ENCODE measurements at regions not wholly inside any gene's neighbourhood (a gene's known extent, or its start where the extent isn't known, plus 50 kb on each side); places are given as distances from the start of the nearest gene placed in this dataset.
"Not testable (repeated sequence)": the region's sequence is repeated elsewhere in the genome, so short reads cannot be mapped to it uniquely, and the experiment has no call there.

DNA sequence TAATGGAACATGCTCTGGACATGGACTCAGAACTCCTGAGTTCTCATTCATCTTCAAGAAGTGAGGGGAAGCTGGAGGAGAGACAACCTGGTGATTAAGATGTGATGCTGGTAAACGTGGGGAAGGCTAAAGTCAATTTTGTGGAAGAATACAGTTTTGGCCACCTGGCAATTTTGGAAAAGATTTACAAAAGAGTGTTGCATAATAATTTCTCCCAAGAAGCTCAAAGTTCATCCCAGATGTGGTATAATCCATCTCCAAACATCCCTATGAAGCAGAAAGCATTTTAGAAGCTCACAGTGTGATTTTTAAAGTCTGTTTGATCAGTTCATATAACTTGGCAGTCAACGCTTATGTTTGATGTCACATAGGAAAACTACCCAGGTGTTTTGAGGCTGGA is 208.7 kb downstream of the LMX1A start:
- DNase-seq (ENCODE audit: low read depth in 2 of 2) = no peak

- DNase-seq (ENCODE audit: low read depth in 2 of 2) = peak in 1 of 2 donors; percentile 9
These were observed 211.6 kb downstream of the LMX1A start for GRCh38 chr1:165144757-165145397.

DNA sequence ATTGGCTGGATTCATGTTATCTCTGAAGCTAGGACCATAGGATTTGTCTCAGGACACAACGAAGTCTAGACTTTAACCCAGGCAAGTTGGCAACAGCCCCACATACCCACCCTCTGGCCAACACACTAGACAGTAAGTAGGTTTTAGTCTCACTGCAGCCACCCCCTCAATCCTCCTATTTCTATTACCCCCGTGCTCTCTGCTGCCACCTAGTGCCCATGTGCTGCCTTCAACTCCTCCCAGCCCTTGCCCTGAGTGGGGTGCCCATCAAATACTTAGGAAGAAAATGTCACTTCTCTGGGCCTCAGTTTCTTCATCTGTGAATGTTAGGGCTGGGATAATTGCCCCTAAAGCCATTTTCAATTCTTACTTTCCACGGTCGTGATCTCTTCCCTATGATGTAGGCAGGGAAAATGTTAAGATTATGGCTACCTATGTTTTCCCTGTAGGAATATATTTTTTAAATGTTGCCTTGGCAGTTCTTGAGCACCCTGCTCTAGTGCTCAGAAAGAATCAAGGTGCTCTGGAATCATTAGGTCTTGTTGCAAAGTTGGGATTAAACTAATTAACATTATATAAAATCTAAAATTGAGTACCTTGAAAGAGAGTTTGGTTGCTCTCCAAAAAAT is 213.0 kb downstream of the LMX1A start:
- DNase-seq (ENCODE audit: low read depth in 2 of 2) = no peak

- no peak for DNase-seq (ENCODE audit: low read depth in 2 of 2)
These were observed 217.6 kb downstream of the LMX1A start for GRCh38 chr1:165138960-165139359.

- no peak for DNase-seq (ENCODE audit: low read depth in 2 of 2)
These were observed 218.8 kb downstream of the LMX1A start for GRCh38 chr1:165137551-165138316.

- no peak for DNase-seq (ENCODE audit: low read depth in 2 of 2)
These were observed 222.1 kb downstream of the LMX1A start for GRCh38 chr1:165134431-165134830.

DNA sequence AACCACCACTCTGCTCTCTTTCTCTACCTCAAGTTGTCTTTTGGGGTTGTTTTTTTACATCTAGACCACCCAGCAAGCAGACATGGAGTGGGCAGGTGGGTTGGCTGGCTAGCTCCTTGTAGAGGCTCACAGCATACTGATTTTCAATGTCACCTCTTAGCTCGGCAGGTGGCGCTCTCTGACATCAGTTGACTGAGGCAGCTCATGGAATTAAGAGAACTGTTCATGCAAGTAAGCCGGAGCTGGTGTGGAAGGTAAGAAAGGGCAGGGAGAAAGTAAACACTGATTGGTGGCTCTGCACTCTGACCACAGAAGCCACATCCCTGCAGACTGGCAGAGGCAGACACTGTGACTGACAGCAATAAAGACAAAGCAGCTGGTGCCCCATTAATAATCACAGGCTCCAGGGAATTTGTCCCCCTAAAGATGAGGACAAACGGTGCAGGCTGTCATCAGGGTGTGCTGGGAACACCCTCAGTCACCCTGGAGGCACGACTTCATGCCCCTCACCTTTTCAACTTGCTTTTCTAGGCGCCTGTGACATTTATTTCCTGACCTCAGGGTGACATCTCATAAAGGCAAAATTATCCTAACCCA is 226.8 kb downstream of the LMX1A start:
- no peak for DNase-seq (ENCODE audit: low read depth in 2 of 2)

GRCh38 chr1:165124772-165125171 is 231.7 kb downstream of the LMX1A start:
- no peak for DNase-seq (ENCODE audit: low read depth in 2 of 2)

GRCh38 chr1:165119086-165119485 is 237.4 kb downstream of the LMX1A start:
- no peak for DNase-seq (ENCODE audit: low read depth in 2 of 2)

- DNase-seq (ENCODE audit: low read depth in 2 of 2) = no peak
These were observed 239.0 kb downstream of the LMX1A start for GRCh38 chr1:165117482-165117881.

- DNase-seq (ENCODE audit: low read depth in 2 of 2) = no peak
These were observed 239.8 kb downstream of the LMX1A start for GRCh38 chr1:165116732-165117131.

DNA sequence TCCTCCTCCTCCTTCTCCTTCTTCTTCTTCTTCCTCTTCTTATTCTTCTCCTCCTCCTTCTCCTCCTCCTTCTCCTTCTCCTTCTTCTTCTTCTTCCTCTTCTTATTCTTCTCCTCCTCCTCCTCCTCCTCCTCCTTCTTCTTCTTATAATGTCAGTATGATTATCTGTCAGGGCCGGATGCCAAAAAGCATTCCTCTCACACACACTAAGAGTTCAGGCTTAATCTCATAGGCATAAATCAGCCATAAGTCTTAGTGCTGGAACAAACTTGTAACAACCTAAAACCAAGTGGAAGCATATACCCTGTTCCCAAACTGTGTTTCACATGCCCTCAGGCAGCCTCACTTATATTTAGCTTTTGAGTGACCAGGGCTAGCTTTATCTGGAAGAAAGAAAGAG is 240.3 kb downstream of the LMX1A start:
- DNase-seq (ENCODE audit: low read depth in 2 of 2) = no peak

DNA sequence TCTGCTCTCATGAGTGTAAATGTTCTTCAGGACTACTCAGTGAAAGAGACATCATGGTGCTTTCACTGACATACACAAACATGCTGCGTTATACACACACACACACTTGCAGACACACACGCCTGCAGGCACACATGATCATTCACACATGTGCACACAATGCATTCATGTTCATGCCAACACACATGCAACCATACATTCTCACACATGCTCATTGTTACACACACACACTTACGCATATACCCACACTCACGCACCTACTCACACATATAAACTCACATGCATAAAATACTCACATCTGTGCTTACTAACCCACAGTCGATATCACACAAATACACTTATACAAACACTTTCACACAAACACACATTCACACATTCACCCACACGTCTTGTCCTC is 241.6 kb downstream of the LMX1A start:
- no peak for DNase-seq (ENCODE audit: low read depth in 2 of 2)

GRCh38 chr1:165114022-165114888 is 242.3 kb downstream of the LMX1A start:
- DNase-seq (ENCODE audit: low read depth in 2 of 2) = no peak

GRCh38 chr1:165112260-165112659 is 244.3 kb downstream of the LMX1A start:
- no peak for DNase-seq (ENCODE audit: low read depth in 2 of 2)

GRCh38 chr1:165109013-165109412 is 247.5 kb downstream of the LMX1A start:
- DNase-seq (ENCODE audit: low read depth in 2 of 2) = no peak

DNA sequence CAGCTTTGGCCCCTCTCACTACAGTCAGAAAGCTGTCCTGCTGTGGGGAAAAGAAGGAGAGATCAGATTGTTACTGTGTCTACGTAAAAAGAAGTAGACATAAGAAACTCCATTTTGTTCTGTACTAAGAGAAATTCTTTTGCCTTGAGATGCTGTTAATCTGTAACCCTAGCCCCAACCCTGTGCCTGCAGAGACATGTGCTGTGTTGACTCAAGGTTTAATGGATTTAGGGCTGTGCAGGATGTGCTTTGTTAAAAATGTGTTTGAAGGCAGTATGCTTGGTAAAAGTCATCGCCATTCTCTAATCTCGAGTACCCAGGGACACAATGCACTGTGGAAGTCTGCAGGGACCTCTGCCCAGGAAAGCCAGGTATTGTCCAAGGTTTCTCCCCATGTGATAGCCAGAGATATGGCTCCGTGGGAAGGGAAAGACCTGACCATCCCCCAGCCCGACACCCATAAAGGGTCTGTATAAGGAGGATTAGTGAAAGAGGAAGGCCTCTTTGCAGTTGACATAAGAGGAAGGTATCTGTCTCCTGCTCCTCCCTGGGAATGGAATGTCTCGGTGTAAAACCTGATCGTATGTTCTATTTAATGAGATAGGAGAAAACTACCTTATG is 263.9 kb downstream of the LMX1A start:
- DNase-seq (ENCODE audit: low read depth in 2 of 2) = not testable (repeated sequence)

DNA sequence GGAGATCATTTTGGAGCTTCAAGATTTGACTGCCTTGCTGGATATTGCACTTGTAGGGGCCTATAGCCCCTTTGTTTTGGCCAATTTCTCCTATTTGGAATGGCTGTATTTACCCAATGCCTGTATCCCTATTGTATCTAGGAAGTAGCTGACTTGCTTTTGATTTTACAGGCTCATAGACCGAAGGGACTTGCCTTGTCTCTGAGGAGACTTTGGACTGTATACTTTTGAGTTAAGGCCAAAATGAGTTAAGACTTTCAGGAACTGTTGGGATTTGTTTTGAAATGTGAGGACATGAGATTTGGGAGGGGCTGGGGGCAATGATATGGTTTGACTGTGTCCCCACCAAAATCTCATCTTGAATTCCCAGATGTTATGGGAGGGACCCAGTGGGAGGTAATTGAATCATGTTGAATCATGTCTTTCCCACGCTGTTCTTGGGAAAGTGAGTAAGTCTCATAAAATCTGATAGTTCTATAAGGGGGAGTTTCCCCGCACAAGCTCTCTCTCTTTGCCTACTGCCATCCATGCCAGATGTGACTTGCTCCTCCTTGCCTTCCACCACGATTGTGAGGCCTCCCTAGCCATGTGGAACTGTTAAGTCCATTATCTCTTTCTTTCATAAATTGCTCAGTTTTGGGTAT is 276.1 kb downstream of the LMX1A start:
- DNase-seq (ENCODE audit: low read depth in 2 of 2) = no peak

GRCh38 chr1:165078391-165078790 is 278.1 kb downstream of the LMX1A start:
- DNase-seq (ENCODE audit: low read depth in 2 of 2) = no peak

GRCh38 chr1:165075725-165076370 is 280.7 kb downstream of the LMX1A start:
- DNase-seq (ENCODE audit: low read depth in 2 of 2) = no peak
